ENCODE measurements at regions not wholly inside any gene's neighbourhood (a gene's known extent, or its start where the extent isn't known, plus 50 kb on each side); places are given as distances from the start of the nearest gene placed in this dataset.

- DNase-seq (ENCODE audit: low spot score): no peak
Measured at GRCh38 chr12:34396006-34396860, 373.9 kb downstream of the ALG10 start.

GRCh38 chr12:34396861-34397590, 374.7 kb downstream of the ALG10 start:
- DNase-seq (ENCODE audit: low spot score): no peak

- no peak for DNase-seq (ENCODE audit: low spot score)
Measured at GRCh38 chr12:34397591-34398365, 375.5 kb downstream of the ALG10 start.

- no peak for DNase-seq (ENCODE audit: low spot score)
Measured at GRCh38 chr12:34398366-34398705, 376.0 kb downstream of the ALG10 start.

- no peak for DNase-seq (ENCODE audit: low spot score)
Measured at GRCh38 chr12:34398706-34399630, 376.7 kb downstream of the ALG10 start.

GRCh38 chr12:34399631-34400410, 377.5 kb downstream of the ALG10 start:
- DNase-seq (ENCODE audit: low spot score): no peak

GRCh38 chr12:34400411-34400881, 378.1 kb downstream of the ALG10 start:
- DNase-seq (ENCODE audit: low spot score): no peak

GRCh38 chr12:34400986-34401658, 378.8 kb downstream of the ALG10 start:
- no peak for DNase-seq (ENCODE audit: low spot score)

- DNase-seq (ENCODE audit: low spot score): no peak
Measured at GRCh38 chr12:34401659-34402227, 379.4 kb downstream of the ALG10 start.

GRCh38 chr12:34402228-34402898, 380.1 kb downstream of the ALG10 start:
- no peak for DNase-seq (ENCODE audit: low spot score)

- DNase-seq (ENCODE audit: low spot score): no peak
Measured at GRCh38 chr12:34402899-34403705, 380.8 kb downstream of the ALG10 start.

- DNase-seq (ENCODE audit: low spot score): no peak
Measured at GRCh38 chr12:34403706-34404376, 381.5 kb downstream of the ALG10 start.

GRCh38 chr12:34404377-34405285, 382.3 kb downstream of the ALG10 start:
- DNase-seq (ENCODE audit: low spot score): no peak

- DNase-seq (ENCODE audit: low spot score): no peak
Measured at GRCh38 chr12:34405286-34406227, 383.3 kb downstream of the ALG10 start.

GRCh38 chr12:34406228-34406995, 384.1 kb downstream of the ALG10 start:
- DNase-seq (ENCODE audit: low spot score): no peak
